Pancreas (tissue), 10 donors: ENCODE measurements at regions not wholly inside any gene's neighbourhood (a gene's known extent, or its start where the extent isn't known, plus 50 kb on each side); places are given as distances from the start of the nearest gene placed in this dataset.

Experiments
- ATAC-seq, 4 donors: fragments of 200-7000 bp; cut with Tn5 transposase; one replicate each; pipeline versions ENCODE4 v1.8.0 to v1.9.1; 2020; ENCODE audit warnings: mild to moderate bottlenecking in 4 of 4, moderate library complexity in 4 of 4
- DNase-seq, 6 donors: peaks; one replicate each; pipeline ENCODE4 v3.0.0-alpha.2; 2020
- FAIRE-seq: peaks from 2 replicates; lab custom pipeline; 2012; peaks lifted over from hg19 to GRCh38; lab: Jason Lieb, UNC
- H3K27ac ChIP-seq, 4 donors: fragments of 200-600 bp; sonication (generic); 1 replicate in 3 of 4; 2 replicates in 1 of 4; pipeline versions ENCODE4 v1.5.0 to v1.8.0; 2020
- H3K27me3 ChIP-seq, 4 donors: fragments of 200-600 bp; one replicate each; pipeline ENCODE4 v1.8.0; 2021
- H3K36me3 ChIP-seq, 3 donors: fragments of 200-600 bp; sonication (generic) in 1 of 3; one replicate each; pipeline versions ENCODE4 v1.5.0 to v1.8.0; 2020 to 2021
- H3K4me1 ChIP-seq, 3 donors: fragments of 200-600 bp; one replicate each; pipeline ENCODE4 v1.8.0; 2021
- H3K4me3 ChIP-seq, 4 donors: fragments of 200-600 bp; sonication (generic) in 2 of 4; one replicate each; pipeline versions ENCODE4 v1.5.0 to v1.8.0; 2020 to 2021
- H3K9me3 ChIP-seq, 4 donors: fragments of 200-600 bp; one replicate each; pipeline ENCODE4 v1.8.0; 2021
- WGBS, 2 donors: extraction: QIAGEN DNeasy Blood & Tissue Kit; methylation state at CpG; one replicate each; pipeline ENCODE4 v1.1.7; 2013; 5-methylcytosine and 5-hydroxymethylcytosine counted together
- intact Hi-C, 3 donors: fragments of 100-400 bp; cut with DNase I; formaldehyde crosslinking; loops; one replicate each; pipeline versions ENCODE4 v1.11.1 to v1.14.2; 2022
- TF ChIP-seq, protein P1 (sequence below), 4 donors: fragments of 200-600 bp; sonication (generic) in 3 of 4; IDR thresholded peaks; one replicate each; pipeline versions ENCODE4 v1.5.0 to v1.8.0; 2021; ENCODE audit warnings: antibody characterized with exemption in 4 of 4
- donor health status: healthy with polysubstance abuse.
- donor health status: DM: no; HTN: no; CAD: no; lungs with moderate emphysema.
- donor health status: DM: no; HTN: no; CAD: no.
- donor health status: control.
- donor health status: control.
- donor health status: Bipolar disorder and iron deficiency.
- donor health status: DM: yes; HTN: yes; CAD: no.
- donor health status: DM: no; HTN: no; CAD: no.
- donor health status: DM: no; HTN: no; CAD: no.
- donor health status: DM: yes; HTN: yes; CAD: no.

DNA sequence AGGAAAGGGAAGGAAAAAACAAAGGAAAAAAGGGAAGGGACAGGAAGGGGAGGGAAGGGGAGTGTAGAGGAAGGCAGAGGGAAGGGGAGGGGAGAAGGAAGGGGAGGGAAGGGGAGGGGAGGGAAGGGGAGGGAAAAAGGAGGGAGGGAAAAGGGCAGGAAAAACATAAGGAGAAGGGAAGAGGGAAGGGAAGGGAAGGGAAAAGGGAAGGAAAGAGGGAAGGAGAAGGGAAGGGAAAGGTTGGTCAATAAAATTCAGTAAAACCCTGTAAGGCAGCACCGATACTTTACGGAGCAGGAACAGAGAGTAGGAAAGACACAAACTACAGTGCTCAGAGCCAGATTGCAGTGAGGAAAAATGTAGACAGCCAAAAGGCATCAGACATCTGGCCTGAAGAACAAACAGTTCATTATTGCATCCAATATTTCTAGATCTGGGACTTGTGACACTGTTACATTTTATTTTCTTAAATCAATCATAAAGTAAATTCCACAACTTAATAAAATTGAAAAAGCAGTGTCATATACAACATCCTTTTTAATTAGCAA, 322.0 kb downstream of the CRPPA start:
- Histone ChIP-seq H3K27me3 (no peaks in the 10 kb centered on the region), H3K4me1 (no peaks in the 10 kb centered on the region), H3K9me3 (no peaks in the 10 kb centered on the region), H3K27ac (no peak overlapping the region), H3K36me3 (no peaks in the 10 kb centered on the region), H3K4me3 (no peak overlapping the region)
- intact Hi-C loops: no loop called here
- DNase-seq: no peak
- WGBS, 2 donors: 91 to 95% methylated on average over 2 of the region's 2 CpGs
- FAIRE-seq: no peak
- TF ChIP-seq, protein P1, sequence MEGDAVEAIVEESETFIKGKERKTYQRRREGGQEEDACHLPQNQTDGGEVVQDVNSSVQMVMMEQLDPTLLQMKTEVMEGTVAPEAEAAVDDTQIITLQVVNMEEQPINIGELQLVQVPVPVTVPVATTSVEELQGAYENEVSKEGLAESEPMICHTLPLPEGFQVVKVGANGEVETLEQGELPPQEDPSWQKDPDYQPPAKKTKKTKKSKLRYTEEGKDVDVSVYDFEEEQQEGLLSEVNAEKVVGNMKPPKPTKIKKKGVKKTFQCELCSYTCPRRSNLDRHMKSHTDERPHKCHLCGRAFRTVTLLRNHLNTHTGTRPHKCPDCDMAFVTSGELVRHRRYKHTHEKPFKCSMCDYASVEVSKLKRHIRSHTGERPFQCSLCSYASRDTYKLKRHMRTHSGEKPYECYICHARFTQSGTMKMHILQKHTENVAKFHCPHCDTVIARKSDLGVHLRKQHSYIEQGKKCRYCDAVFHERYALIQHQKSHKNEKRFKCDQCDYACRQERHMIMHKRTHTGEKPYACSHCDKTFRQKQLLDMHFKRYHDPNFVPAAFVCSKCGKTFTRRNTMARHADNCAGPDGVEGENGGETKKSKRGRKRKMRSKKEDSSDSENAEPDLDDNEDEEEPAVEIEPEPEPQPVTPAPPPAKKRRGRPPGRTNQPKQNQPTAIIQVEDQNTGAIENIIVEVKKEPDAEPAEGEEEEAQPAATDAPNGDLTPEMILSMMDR (IDR thresholded peaks at IDR 0.05): no peak
- no peak for ATAC-seq

DNA sequence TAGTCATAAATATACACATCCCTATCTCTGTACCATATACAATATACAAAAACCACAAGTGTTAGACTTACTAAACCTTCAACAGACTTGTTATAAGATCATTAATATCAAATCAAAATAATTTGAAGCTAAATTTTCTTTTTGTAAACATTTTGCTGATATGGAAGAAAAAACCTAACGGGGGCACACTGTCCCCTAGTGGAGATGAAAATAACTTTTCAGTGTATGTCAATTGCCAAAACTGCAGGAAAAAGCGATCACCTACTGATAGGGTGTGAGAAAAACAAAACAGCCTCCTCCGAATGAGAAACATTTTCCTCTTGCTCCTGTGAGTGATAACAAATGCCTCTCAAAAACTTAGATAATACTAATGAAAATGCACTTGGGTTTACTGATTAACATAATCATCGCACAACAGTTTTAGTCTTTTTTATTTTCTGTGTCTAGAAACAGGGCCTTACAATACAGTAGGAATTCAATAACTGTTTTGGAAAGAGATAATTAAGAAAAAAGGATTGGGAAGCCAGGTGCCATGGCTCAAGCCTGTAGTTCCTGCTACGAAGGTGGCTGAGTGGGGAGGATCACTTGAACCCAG, 322.7 kb downstream of the CRPPA start:
- FAIRE-seq (no peak), DNase-seq (no peak), ATAC-seq (no peak)
- Histone ChIP-seq H3K4me1 (no peaks in the 10 kb centered on the region), H3K4me3 (no peak overlapping the region), H3K9me3 (no peaks in the 10 kb centered on the region), H3K36me3 (no peaks in the 10 kb centered on the region), H3K27ac (no peak overlapping the region), H3K27me3 (no peaks in the 10 kb centered on the region)
- TF ChIP-seq, protein P1 (IDR thresholded peaks at IDR 0.05): peak in 3 of 4 donors; percentile 23 to 45 (median 30)
- intact Hi-C loops: no loop called here
- 50 to 59% methylated on average over 5 of the region's 5 CpGs for whole genome bisulfite sequencing, 2 donors

DNA sequence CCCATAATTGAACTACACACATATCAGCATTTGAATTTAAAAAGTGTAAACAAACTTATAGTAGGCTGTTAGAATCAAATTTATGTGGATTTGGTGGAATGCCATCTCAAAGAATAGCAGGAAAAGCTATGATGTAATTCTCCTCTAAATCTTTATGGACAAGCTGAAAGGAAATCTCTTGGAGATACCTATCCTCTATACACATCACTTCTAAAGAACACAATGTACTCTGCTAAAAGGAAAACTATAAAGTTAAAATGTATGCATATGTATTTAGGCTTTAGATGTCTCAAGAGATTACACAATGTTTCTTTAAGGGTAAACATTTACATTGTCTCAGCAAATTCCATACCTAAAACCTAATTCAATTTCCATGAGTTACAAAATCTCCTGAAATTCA, 323.3 kb downstream of the CRPPA start:
- no peak for ATAC-seq
- FAIRE-seq: no peak
- TF ChIP-seq, protein P1 (IDR thresholded peaks at IDR 0.05): no peak
- DNase-seq: no peak
- H3K27ac ChIP-seq: no peak overlapping the region
- H3K9me3 ChIP-seq: no peaks in the 10 kb centered on the region
- no peak overlapping the region for H3K4me3 ChIP-seq
- intact Hi-C loops: no loop called here
- no peaks in the 10 kb centered on the region for H3K36me3 ChIP-seq
- H3K4me1 ChIP-seq: no peaks in the 10 kb centered on the region
- no peaks in the 10 kb centered on the region for H3K27me3 ChIP-seq

DNA sequence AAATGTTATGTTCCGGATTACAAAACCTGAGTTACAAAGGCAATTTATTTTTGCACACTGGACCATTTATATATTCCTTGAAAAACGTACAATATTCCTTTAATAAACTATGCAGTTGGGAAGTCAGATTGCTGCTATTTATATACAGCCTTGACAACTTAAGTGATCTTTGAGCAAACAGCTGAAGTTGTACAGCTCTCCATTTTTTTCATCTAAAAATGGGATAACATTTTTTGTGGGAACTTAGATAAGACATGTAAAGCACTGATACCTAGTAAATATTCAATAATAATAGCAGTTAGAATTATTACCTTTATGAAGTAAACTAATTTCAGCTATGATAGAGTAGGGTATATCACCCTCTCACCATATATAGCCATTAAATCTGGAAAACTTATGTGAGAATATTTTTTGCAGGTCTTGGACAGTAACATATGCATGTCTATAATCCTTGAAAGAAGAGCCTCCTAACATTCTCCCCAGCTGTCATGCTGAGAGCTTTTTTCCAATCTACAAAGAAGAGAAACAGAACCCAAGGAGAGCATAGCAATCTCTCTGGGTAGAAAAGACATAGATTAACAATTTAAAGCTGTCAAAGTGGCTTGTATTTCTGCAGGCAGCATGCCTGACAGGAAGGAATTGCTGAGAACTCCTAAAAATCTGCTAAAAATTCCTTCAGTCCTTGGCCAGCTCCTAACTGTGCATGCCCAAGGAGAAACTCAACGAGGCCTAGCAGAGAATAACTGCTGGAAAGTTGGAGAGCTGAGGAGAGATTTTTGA, 326.0 kb downstream of the CRPPA start:
- intact Hi-C loops: no loop called here
- peak; percentile 5 for FAIRE-seq
- Histone ChIP-seq H3K4me3 (no peak overlapping the region), H3K9me3 (no peaks in the 10 kb centered on the region), H3K27me3 (no peaks in the 10 kb centered on the region), H3K36me3 (no peaks in the 10 kb centered on the region), H3K27ac (no peak overlapping the region), H3K4me1 (no peaks in the 10 kb centered on the region)
- TF ChIP-seq, protein P1 (IDR thresholded peaks at IDR 0.05): no peak
- WGBS, 2 donors: 52 to 56% methylated on average over 3 of the region's 3 CpGs
- no peak for ATAC-seq
- no peak for DNase-seq

DNA sequence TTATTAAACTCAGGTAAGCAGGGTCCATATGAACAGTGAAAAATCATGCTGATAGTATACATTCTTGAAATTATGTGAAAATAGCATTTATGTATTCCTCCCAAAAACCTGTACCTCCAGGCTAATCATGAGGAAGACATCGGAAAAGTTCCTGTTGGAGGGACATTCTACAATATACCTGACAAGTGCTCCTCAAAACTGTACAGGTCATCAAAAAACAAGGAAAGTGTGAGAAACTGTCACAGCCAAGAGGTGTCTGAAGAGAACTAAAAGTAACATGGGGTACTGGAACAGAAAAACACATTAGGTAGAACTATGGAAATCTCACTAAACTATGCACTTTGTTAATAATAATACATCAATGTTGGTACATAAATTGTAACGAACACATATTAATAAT, 326.7 kb downstream of the CRPPA start:
- H3K27ac ChIP-seq: no peak overlapping the region
- DNase-seq: no peak
- 84 to 88% methylated on average over 2 of the region's 2 CpGs for WGBS, 2 donors

More for the DNA sequence above, 326.7 kb downstream of the CRPPA start:
- intact Hi-C loops: no loop called here
- Histone ChIP-seq H3K27me3 (no peaks in the 10 kb centered on the region), H3K9me3 (no peaks in the 10 kb centered on the region), H3K36me3 (no peaks in the 10 kb centered on the region), H3K4me3 (no peak overlapping the region), H3K4me1 (no peaks in the 10 kb centered on the region)
- TF ChIP-seq, protein P1 (IDR thresholded peaks at IDR 0.05): no peak
- ATAC-seq (no peak), FAIRE-seq (no peak)
